ENCODE measurements at regions not wholly inside any gene's neighbourhood (a gene's known extent, or its start where the extent isn't known, plus 50 kb on each side); places are given as distances from the start of the nearest gene placed in this dataset.

DNA sequence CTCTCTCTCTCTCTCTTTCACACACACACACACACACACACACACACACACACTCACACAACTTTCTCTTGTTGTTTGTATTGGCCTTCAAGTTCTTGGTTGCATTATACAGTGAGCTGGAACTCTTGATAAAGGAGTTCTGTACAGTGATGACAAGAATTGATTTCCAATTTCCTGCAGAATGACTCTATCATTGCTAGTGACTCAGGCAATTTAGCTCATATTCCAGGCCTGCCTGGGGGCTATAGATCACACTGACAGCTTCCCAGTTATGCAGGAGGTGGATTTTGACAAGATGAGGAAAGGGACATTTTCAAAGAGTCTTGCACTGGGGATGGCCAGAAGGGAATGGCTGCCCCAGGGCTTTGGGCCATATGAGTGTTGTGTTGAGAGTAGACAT, 508.8 kb downstream of the TYW1 start:
- ATAC-seq (ENCODE audit: low read depth) (no peak), DNase-seq (no peak)
- no peak overlapping the region for H3K23ac ChIP-seq (ENCODE audit: low read depth, low read length)
- H3K4ac ChIP-seq (ENCODE audit: low read depth, low read length) = no peak overlapping the region
- H2BK20ac ChIP-seq (ENCODE audit: low read depth, low read length) = no peak overlapping the region
- ChIA-PET POLR2A (ENCODE audit: unreplicated experiment) (no interaction called here), CTCF (no interaction called here)
- dilution Hi-C loops (cut with HindIII; ENCODE audit: low sequenced_read_pairs, unreplicated experiment) (no loop called here), intact Hi-C loops (cut with micrococcal nuclease) (no loop called here), in situ Hi-C loops (cut with MboI; ENCODE audit: low sequenced_read_pairs) (no loop called here)
- H3K4me2 ChIP-seq (ENCODE audit: low read depth, low read length) = no peak overlapping the region
- no peak overlapping the region for H4K8ac ChIP-seq (ENCODE audit: low read depth in 2 of 2, low read length in 2 of 2)
- no peak overlapping the region for H4K91ac ChIP-seq (ENCODE audit: insufficient read depth, low read depth, low read length)
- no TSS peak for BruUV-seq (replicated peaks)
- peaks cover 12% of the 10 kb centered on the region for H3K9me3 ChIP-seq (ENCODE audit: control insufficient read depth, insufficient read depth, low read length)
- H3K9ac ChIP-seq (ENCODE audit: low read depth, low read length) = no peak overlapping the region
- H2AFZ ChIP-seq (replicated peaks; ENCODE audit: low read length, poor library complexity) = no peak overlapping the region
- no peak overlapping the region for H2BK120ac ChIP-seq (ENCODE audit: low read depth, low read length)
- no peak overlapping the region for H2BK5ac ChIP-seq (ENCODE audit: low read depth, low read length, poor library complexity, severe bottlenecking)
- no peak overlapping the region for H3K14ac ChIP-seq (replicated peaks; ENCODE audit: low read depth, low read length)
- no peak overlapping the region for H2AK9ac ChIP-seq (replicated peaks; ENCODE audit: low read depth, low read length, poor library complexity)
- no peak overlapping the region for H3K4me3 ChIP-seq (ENCODE audit: insufficient read depth, low read depth, low read length)
- no peak overlapping the region for H2AK5ac ChIP-seq (ENCODE audit: low read depth, low read length)
- H3K36me3 ChIP-seq (ENCODE audit: control insufficient read depth, insufficient read depth, low read length) = no peaks in the 10 kb centered on the region
- no peaks in the 10 kb centered on the region for H3K79me1 ChIP-seq (ENCODE audit: low read depth in 1 of 2, low read length in 2 of 2)
- no peak overlapping the region for H4K5ac ChIP-seq (ENCODE audit: low read depth, low read length)
- H3K9me1 ChIP-seq (ENCODE audit: insufficient read depth, low read length) = no peaks in the 10 kb centered on the region
- H4K20me1 ChIP-seq (ENCODE audit: insufficient read depth, low read length) = no peaks in the 10 kb centered on the region
- H3K27ac ChIP-seq (ENCODE audit: insufficient read depth, low read length) = no peak overlapping the region
- H3K27me3 ChIP-seq (ENCODE audit: control insufficient read depth, insufficient read depth, low read length) = no peaks in the 10 kb centered on the region
- TF ChIP-seq RFX5 (IDR thresholded peaks at IDR 0.05; ENCODE audit: low read depth, low read length) (no peak), MXI1 (IDR thresholded peaks at IDR 0.05; ENCODE audit: borderline replicate concordance, low read depth, low read length) (no peak), BHLHE40 (IDR thresholded peaks at IDR 0.05; ENCODE audit: low read depth, low read length) (no peak)
- TF ChIP-seq, protein P1, sequence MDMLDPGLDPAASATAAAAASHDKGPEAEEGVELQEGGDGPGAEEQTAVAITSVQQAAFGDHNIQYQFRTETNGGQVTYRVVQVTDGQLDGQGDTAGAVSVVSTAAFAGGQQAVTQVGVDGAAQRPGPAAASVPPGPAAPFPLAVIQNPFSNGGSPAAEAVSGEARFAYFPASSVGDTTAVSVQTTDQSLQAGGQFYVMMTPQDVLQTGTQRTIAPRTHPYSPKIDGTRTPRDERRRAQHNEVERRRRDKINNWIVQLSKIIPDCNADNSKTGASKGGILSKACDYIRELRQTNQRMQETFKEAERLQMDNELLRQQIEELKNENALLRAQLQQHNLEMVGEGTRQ (IDR thresholded peaks at IDR 0.05; ENCODE audit: low read depth, low read length) = no peak
- H3K4me1 ChIP-seq (ENCODE audit: control insufficient read depth, insufficient read depth, low read length) = no peaks in the 10 kb centered on the region
- H2BK15ac ChIP-seq (ENCODE audit: low read depth, low read length) = no peak overlapping the region
- H3K56ac ChIP-seq (ENCODE audit: extremely low read depth, insufficient read depth, low read length) = no peak overlapping the region
- H3K18ac ChIP-seq (ENCODE audit: low read depth, low read length) = no peak overlapping the region

All from IMR-90 (cell line).